ENCODE measurements at regions not wholly inside any gene's neighbourhood (a gene's known extent, or its start where the extent isn't known, plus 50 kb on each side); places are given as distances from the start of the nearest gene placed in this dataset.

GRCh38 chr6:77566235-77566634, 86.6 kb upstream of the MEI4 start:
- no peaks in the 10 kb centered on the region for H3K79me2 ChIP-seq (ENCODE audit: insufficient read depth, low read length)
- Mint-ChIP-seq H3K27me3 (ENCODE audit: low read depth) (no peaks in the 10 kb centered on the region), H3K4me1 (peaks cover 16 to 17% of the 10 kb centered on the region in 2 experiments), H3K4me3 (no peak overlapping the region), H3K9me3 (peaks cover 0 to 3% of the 10 kb centered on the region in 2 experiments; a peak in 2 of 5 replicates), H3K36me3 (ENCODE audit: insufficient read depth in 1 of 3, low read depth in 3 of 3) (peaks cover 0 to 3% (median 0%) of the 10 kb centered on the region in 3 experiments; a peak in 1 of 7 replicates), H3K27ac (no peak overlapping the region)
- H3K4me2 ChIP-seq (ENCODE audit: insufficient read depth, insufficient read length, low read length) = no peak overlapping the region
- DNase-seq = no peak
- no peaks in the 10 kb centered on the region for H3K79me1 ChIP-seq (ENCODE audit: insufficient read depth, low read depth, low read length, poor library complexity, severe bottlenecking)
- H2BK12ac ChIP-seq (ENCODE audit: insufficient read length, low read depth, low read length) = no peak overlapping the region
- no peak for TF ChIP-seq CTCF (conservative IDR thresholded peaks at IDR 0.05)
- H3K23ac ChIP-seq (ENCODE audit: insufficient read length, low read depth, low read length) = no peak overlapping the region
- no peak overlapping the region for H4K8ac ChIP-seq (replicated peaks; ENCODE audit: insufficient read length, low read depth, low read length)
- H3K27me3 ChIP-seq (ENCODE audit: insufficient read depth, low read length) = no peaks in the 10 kb centered on the region
- H2BK120ac ChIP-seq (ENCODE audit: low read depth, low read length, poor library complexity, severe bottlenecking) = no peak overlapping the region
- no CpG with 5 or more reads among the region's 1 CpG for WGBS (ENCODE audit: extremely low coverage, insufficient read length, low lambda C conversion rate)
- H3K4me1 ChIP-seq (ENCODE audit: insufficient read depth, low read length) = no peaks in the 10 kb centered on the region; the same call in 1 of the 2 replicates
- no peaks in the 10 kb centered on the region for H3K23me2 ChIP-seq (ENCODE audit: insufficient read length, low read depth, low read length, poor library complexity, severe bottlenecking)
- no peak overlapping the region for H3K9ac ChIP-seq (ENCODE audit: extremely low read depth, insufficient read length, low read length)
- no peaks in the 10 kb centered on the region for H4K20me1 ChIP-seq (ENCODE audit: control insufficient read depth, insufficient read depth, insufficient read length)
- no peak overlapping the region for H3K4ac ChIP-seq (ENCODE audit: low read depth, low read length)
- H2AFZ ChIP-seq (ENCODE audit: low read length) = no peak overlapping the region
- no peaks in the 10 kb centered on the region for H3K9me3 ChIP-seq (ENCODE audit: control insufficient read depth, low read depth, low read length)
- H3T11ph ChIP-seq (ENCODE audit: low read length) = no peak overlapping the region
- no peak overlapping the region for H3K27ac ChIP-seq (ENCODE audit: insufficient read length, low read depth, low read length)
- H4K5ac ChIP-seq (ENCODE audit: insufficient read length, low read depth, low read length) = no peak overlapping the region
- H3K14ac ChIP-seq (ENCODE audit: insufficient read depth, low read length) = no peak overlapping the region
- H2BK20ac ChIP-seq (ENCODE audit: low read depth, low read length, poor library complexity, severe bottlenecking) = no peak overlapping the region
- no peak overlapping the region for H3K56ac ChIP-seq (ENCODE audit: insufficient read length, low read depth, low read length)
- H2AK5ac ChIP-seq (ENCODE audit: insufficient read length, low read length) = no peak overlapping the region
- no peak overlapping the region for H2BK5ac ChIP-seq (ENCODE audit: insufficient read length, low read length)
- no peak overlapping the region for H2BK15ac ChIP-seq (ENCODE audit: low read depth, low read length)
- H4K91ac ChIP-seq (ENCODE audit: insufficient read length, low read depth, low read length) = no peak overlapping the region
- H3K18ac ChIP-seq (ENCODE audit: insufficient read length, low read depth, low read length) = no peak overlapping the region

Measured in H9 (cell line).